ENCODE measurements at regions not wholly inside any gene's neighbourhood (a gene's known extent, or its start where the extent isn't known, plus 50 kb on each side); places are given as distances from the start of the nearest gene placed in this dataset.
A peak's percentile ranks its signal among the peaks of the same experiment; 100 is the strongest.

- no peaks in the 10 kb centered on the region for H3K36me3 ChIP-seq
- no peak for DNase-seq (ENCODE audit: low read depth in 1 of 2, low spot score in 1 of 2)
- H3K4me3 ChIP-seq = no peak overlapping the region
- TF ChIP-seq CTCF (IDR thresholded peaks at IDR 0.05; ENCODE audit: low read depth, low read length) = no peak
- no peak overlapping the region for H3K27ac ChIP-seq
- peaks cover 3% of the 10 kb centered on the region for H3K4me1 ChIP-seq (ENCODE audit: low read depth)
- no peaks in the 10 kb centered on the region for H3K27me3 ChIP-seq
- H3K9me3 ChIP-seq (ENCODE audit: low read depth) = no peaks in the 10 kb centered on the region
These were observed 583.9 kb downstream of the NLGN4X start for GRCh38 chrX:5644776-5645175.

- no peaks in the 10 kb centered on the region for H3K27me3 ChIP-seq
- DNase-seq (ENCODE audit: low read depth in 1 of 2, low spot score in 1 of 2) = no peak
- H3K4me1 ChIP-seq (ENCODE audit: low read depth) = no peaks in the 10 kb centered on the region
- H3K27ac ChIP-seq = no peak overlapping the region
- TF ChIP-seq CTCF (IDR thresholded peaks at IDR 0.05; ENCODE audit: low read depth, low read length) = no peak
- H3K9me3 ChIP-seq (ENCODE audit: low read depth) = no peaks in the 10 kb centered on the region
- no peaks in the 10 kb centered on the region for H3K36me3 ChIP-seq
- no peak overlapping the region for H3K4me3 ChIP-seq
These were observed 588.6 kb downstream of the NLGN4X start for GRCh38 chrX:5640071-5640470.

- no peaks in the 10 kb centered on the region for H3K9me3 ChIP-seq (ENCODE audit: low read depth)
- H3K27ac ChIP-seq = no peak overlapping the region
- H3K4me3 ChIP-seq = no peak overlapping the region
- H3K27me3 ChIP-seq = no peaks in the 10 kb centered on the region
- no peaks in the 10 kb centered on the region for H3K4me1 ChIP-seq (ENCODE audit: low read depth)
- TF ChIP-seq CTCF (IDR thresholded peaks at IDR 0.05; ENCODE audit: low read depth, low read length) = no peak
- H3K36me3 ChIP-seq = no peaks in the 10 kb centered on the region
- no peak for DNase-seq (ENCODE audit: low read depth in 1 of 2, low spot score in 1 of 2)
These were observed 590.1 kb downstream of the NLGN4X start for GRCh38 chrX:5638572-5638971.

- H3K27me3 ChIP-seq = no peaks in the 10 kb centered on the region
- H3K4me3 ChIP-seq = no peak overlapping the region
- DNase-seq (ENCODE audit: low read depth in 1 of 2, low spot score in 1 of 2) = no peak
- no peaks in the 10 kb centered on the region for H3K9me3 ChIP-seq (ENCODE audit: low read depth)
- TF ChIP-seq CTCF (IDR thresholded peaks at IDR 0.05; ENCODE audit: low read depth, low read length) = no peak
- no peak overlapping the region for H3K27ac ChIP-seq
- no peaks in the 10 kb centered on the region for H3K4me1 ChIP-seq (ENCODE audit: low read depth)
- no peaks in the 10 kb centered on the region for H3K36me3 ChIP-seq
These were observed 595.8 kb downstream of the NLGN4X start for GRCh38 chrX:5632887-5633286.

GRCh38 chrX:5632061-5632614 lies 596.5 kb downstream of the NLGN4X start:
- H3K4me3 ChIP-seq = no peak overlapping the region
- DNase-seq (ENCODE audit: low read depth in 1 of 2, low spot score in 1 of 2) = peak in 1 of 2 donors; percentile 38
- no peaks in the 10 kb centered on the region for H3K4me1 ChIP-seq (ENCODE audit: low read depth)
- no peaks in the 10 kb centered on the region for H3K36me3 ChIP-seq
- H3K9me3 ChIP-seq (ENCODE audit: low read depth) = no peaks in the 10 kb centered on the region
- H3K27ac ChIP-seq = no peak overlapping the region
- no peak for TF ChIP-seq CTCF (IDR thresholded peaks at IDR 0.05; ENCODE audit: low read depth, low read length)
- H3K27me3 ChIP-seq = no peaks in the 10 kb centered on the region

GRCh38 chrX:5617666-5618065 lies 611.0 kb downstream of the NLGN4X start:
- no peak for TF ChIP-seq CTCF (IDR thresholded peaks at IDR 0.05; ENCODE audit: low read depth, low read length)

More at GRCh38 chrX:5617666-5618065, 611.0 kb downstream of the NLGN4X start:
- Histone ChIP-seq H3K27me3 (no peaks in the 10 kb centered on the region), H3K9me3 (ENCODE audit: low read depth) (no peaks in the 10 kb centered on the region), H3K4me1 (ENCODE audit: low read depth) (no peaks in the 10 kb centered on the region), H3K27ac (no peak overlapping the region), H3K36me3 (no peaks in the 10 kb centered on the region), H3K4me3 (no peak overlapping the region)
- no peak for DNase-seq (ENCODE audit: low read depth in 1 of 2, low spot score in 1 of 2)

Data from cardiac muscle cell (in vitro differentiated cells and primary cell).